ENCODE measurements at regions not wholly inside any gene's neighbourhood (a gene's known extent, or its start where the extent isn't known, plus 50 kb on each side); places are given as distances from the start of the nearest gene placed in this dataset.

DNA sequence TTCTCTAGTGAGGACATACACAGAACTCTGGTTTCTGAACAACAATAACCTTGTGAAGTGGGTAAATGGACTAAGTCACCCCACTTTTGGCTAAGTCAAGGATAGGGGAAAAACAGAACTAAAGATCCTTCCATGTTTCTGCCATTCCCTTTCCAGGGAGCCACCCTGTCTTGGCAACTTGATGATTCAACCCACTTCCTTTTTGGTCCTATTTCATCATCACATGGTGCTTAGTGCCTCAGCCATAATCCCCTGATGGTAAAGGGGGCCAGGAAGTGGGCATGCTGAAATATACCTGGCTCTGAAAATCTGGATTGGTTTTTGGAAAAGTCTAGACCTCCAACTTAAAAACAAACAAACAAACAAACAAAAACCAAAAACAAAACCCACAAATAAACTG, 206.4 kb upstream of the FOXD3 start:
- Histone ChIP-seq H3K27me3 (replicated peaks in 1 of 2; ENCODE audit: control insufficient read depth in 2 of 2, insufficient read depth in 2 of 2, low read length in 1 of 2) (no peaks in the 10 kb centered on the region), H3K36me3 (ENCODE audit: control insufficient read depth in 2 of 2, insufficient read depth in 2 of 2, low read length in 1 of 2) (no peaks in the 10 kb centered on the region), H2AFZ (ENCODE audit: control insufficient read depth, low read depth, low read length) (no peak overlapping the region), H3K9me3 (replicated peaks; ENCODE audit: control insufficient read depth, insufficient read depth, low read length) (no peaks in the 10 kb centered on the region), H3K4me2 (ENCODE audit: control insufficient read depth, insufficient read depth) (no peak overlapping the region), H4K20me1 (ENCODE audit: control insufficient read depth, insufficient read depth) (no peaks in the 10 kb centered on the region), H3K4me1 (ENCODE audit: control insufficient read depth, insufficient read depth, low read length) (no peaks in the 10 kb centered on the region), H3K4me3 (no peak overlapping the region), H3K9ac (ENCODE audit: control insufficient read depth, insufficient read depth, low read length) (no peak overlapping the region), H3K27ac (ENCODE audit: control insufficient read depth, insufficient read depth) (no peak overlapping the region), H3K79me2 (ENCODE audit: control insufficient read depth, insufficient read depth, low read length) (no peaks in the 10 kb centered on the region)
- ATAC-seq (no peak), DNase-seq (ENCODE audit: low read depth, low spot score) (no peak), FAIRE-seq (no peak)
- intact Hi-C loops (cut with micrococcal nuclease; ENCODE audit: unreplicated experiment) (no loop called here), in situ Hi-C loops (cut with MboI) (no loop called here)
- BruUV-seq (replicated peaks) = no TSS peak
- ChIA-PET CTCF (no interaction called here), RAD21 (ENCODE audit: unreplicated experiment) (no interaction called here), POLR2A (no interaction called here), SMC1A (ENCODE audit: uncharacterized antibody, unreplicated experiment) (interaction anchor here (1.3 kb wide), 1 partner anchor 10 kb away, joined by 4 read pairs; no protein-coding TSS in a partner anchor)
- TF ChIP-seq EED (IDR thresholded peaks at IDR 0.05; ENCODE audit: low read depth) (no peak), ZNF24 (IDR thresholded peaks at IDR 0.05) (no peak), MYB (IDR thresholded peaks at IDR 0.05; ENCODE audit: borderline replicate concordance, low read depth, low read length) (no peak), YY1 (IDR thresholded peaks at IDR 0.05; ENCODE audit: low read depth, low read length) (no peak), SP1 (IDR thresholded peaks at IDR 0.05; ENCODE audit: low read depth, low read length) (no peak), HCFC1 (IDR thresholded peaks at IDR 0.05; ENCODE audit: low read length) (no peak), KAT2A (conservative IDR thresholded peaks at IDR 0.05; ENCODE audit: control insufficient read depth, low read depth, low read length) (no peak), JUND (IDR thresholded peaks at IDR 0.05; ENCODE audit: low read depth, low read length) (no peak), BMI1 (IDR thresholded peaks at IDR 0.05; ENCODE audit: borderline replicate concordance) (no peak), CBX5 (IDR thresholded peaks at IDR 0.05; ENCODE audit: low read depth) (no peak), SKIL (IDR thresholded peaks at IDR 0.05; ENCODE audit: low read depth, poor library complexity, severe bottlenecking) (no peak), MXI1 (IDR thresholded peaks at IDR 0.05; ENCODE audit: low read depth, low read length) (no peak), SUPT20H (IDR thresholded peaks at IDR 0.05; ENCODE audit: borderline replicate concordance, control insufficient read depth, low read depth, low read length) (no peak), BHLHE40 (IDR thresholded peaks at IDR 0.05; ENCODE audit: borderline replicate concordance in 1 of 2, low read depth in 2 of 2, low read length in 1 of 2) (no peak), ZNF274 (IDR thresholded peaks at IDR 0.05; ENCODE audit: insufficient read depth, insufficient read length) (no peak), BCLAF1 (IDR thresholded peaks at IDR 0.05) (no peak)
- TF ChIP-seq, protein P1, sequence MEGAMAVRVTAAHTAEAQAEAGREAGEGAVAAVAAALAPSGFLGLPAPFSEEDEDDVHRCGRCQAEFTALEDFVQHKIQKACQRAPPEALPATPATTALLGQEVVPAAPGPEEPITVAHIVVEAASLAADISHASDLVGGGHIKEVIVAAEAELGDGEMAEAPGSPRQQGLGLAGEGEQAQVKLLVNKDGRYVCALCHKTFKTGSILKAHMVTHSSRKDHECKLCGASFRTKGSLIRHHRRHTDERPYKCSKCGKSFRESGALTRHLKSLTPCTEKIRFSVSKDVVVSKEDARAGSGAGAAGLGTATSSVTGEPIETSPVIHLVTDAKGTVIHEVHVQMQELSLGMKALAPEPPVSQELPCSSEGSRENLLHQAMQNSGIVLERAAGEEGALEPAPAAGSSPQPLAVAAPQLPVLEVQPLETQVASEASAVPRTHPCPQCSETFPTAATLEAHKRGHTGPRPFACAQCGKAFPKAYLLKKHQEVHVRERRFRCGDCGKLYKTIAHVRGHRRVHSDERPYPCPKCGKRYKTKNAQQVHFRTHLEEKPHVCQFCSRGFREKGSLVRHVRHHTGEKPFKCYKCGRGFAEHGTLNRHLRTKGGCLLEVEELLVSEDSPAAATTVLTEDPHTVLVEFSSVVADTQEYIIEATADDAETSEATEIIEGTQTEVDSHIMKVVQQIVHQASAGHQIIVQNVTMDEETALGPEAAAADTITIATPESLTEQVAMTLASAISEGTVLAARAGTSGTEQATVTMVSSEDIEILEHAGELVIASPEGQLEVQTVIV (IDR thresholded peaks at IDR 0.05; ENCODE audit: borderline replicate concordance, partially characterized antibody) = no peak
- TF ChIP-seq, protein P2, sequence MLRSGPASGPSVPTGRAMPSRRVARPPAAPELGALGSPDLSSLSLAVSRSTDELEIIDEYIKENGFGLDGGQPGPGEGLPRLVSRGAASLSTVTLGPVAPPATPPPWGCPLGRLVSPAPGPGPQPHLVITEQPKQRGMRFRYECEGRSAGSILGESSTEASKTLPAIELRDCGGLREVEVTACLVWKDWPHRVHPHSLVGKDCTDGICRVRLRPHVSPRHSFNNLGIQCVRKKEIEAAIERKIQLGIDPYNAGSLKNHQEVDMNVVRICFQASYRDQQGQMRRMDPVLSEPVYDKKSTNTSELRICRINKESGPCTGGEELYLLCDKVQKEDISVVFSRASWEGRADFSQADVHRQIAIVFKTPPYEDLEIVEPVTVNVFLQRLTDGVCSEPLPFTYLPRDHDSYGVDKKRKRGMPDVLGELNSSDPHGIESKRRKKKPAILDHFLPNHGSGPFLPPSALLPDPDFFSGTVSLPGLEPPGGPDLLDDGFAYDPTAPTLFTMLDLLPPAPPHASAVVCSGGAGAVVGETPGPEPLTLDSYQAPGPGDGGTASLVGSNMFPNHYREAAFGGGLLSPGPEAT (IDR thresholded peaks at IDR 0.05; ENCODE audit: low read depth) = no peak
